Uterus (tissue), 2 donors: ENCODE measurements at regions not wholly inside any gene's neighbourhood (a gene's known extent, or its start where the extent isn't known, plus 50 kb on each side); places are given as distances from the start of the nearest gene placed in this dataset.

ENCODE experiments used
- POLR2A ChIP-seq, 2 donors: fragments of 450-650 bp; IDR thresholded peaks; one replicate each; pipeline ENCODE4 v1.6.1; 2016; ENCODE audit warnings: antibody characterized with exemption in 2 of 2, mild to moderate bottlenecking in 1 of 2, moderate library complexity in 1 of 2
- TF ChIP-seq, protein P1 (sequence below), 4 experiments: fragments of 200-600 bp in 2 of 4; fragments of 450-650 bp in 2 of 4; sonication (generic) in 2 of 4; IDR thresholded peaks; one replicate each; pipeline ENCODE4 v1.5.1; 2016 to 2019; ENCODE audit warnings: antibody characterized with exemption in 4 of 4, mild to moderate bottlenecking in 2 of 4, moderate library complexity in 1 of 4

DNA sequence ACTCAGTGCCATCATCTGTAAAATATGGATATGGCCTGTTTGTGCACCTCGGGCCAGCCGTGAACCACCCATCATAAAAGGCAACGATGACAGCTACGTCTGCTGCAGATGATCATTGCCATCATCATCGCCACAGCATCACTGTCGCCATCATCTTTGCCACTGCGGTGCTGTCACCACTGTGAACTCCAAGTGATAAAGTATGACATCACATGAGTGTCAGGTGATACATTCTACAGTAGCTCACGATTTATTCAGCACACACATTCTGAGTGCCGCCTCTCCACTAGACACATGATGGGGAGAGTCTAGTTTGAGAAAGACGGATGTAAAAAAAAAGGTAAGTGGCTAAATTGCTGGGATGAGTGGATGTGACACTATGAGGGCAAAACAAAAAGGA, 755.4 kb upstream of the RAB6C start:
- TF ChIP-seq, protein P1, sequence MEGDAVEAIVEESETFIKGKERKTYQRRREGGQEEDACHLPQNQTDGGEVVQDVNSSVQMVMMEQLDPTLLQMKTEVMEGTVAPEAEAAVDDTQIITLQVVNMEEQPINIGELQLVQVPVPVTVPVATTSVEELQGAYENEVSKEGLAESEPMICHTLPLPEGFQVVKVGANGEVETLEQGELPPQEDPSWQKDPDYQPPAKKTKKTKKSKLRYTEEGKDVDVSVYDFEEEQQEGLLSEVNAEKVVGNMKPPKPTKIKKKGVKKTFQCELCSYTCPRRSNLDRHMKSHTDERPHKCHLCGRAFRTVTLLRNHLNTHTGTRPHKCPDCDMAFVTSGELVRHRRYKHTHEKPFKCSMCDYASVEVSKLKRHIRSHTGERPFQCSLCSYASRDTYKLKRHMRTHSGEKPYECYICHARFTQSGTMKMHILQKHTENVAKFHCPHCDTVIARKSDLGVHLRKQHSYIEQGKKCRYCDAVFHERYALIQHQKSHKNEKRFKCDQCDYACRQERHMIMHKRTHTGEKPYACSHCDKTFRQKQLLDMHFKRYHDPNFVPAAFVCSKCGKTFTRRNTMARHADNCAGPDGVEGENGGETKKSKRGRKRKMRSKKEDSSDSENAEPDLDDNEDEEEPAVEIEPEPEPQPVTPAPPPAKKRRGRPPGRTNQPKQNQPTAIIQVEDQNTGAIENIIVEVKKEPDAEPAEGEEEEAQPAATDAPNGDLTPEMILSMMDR (IDR thresholded peaks at IDR 0.05): no peak
- TF ChIP-seq POLR2A (IDR thresholded peaks at IDR 0.05): no peak
